Ovary (tissue), 3 donors: ENCODE measurements at regions not wholly inside any gene's neighbourhood (a gene's known extent, or its start where the extent isn't known, plus 50 kb on each side); places are given as distances from the start of the nearest gene placed in this dataset.

ENCODE experiments used
- CTCF ChIP-seq, 3 donors: fragments of 450-650 bp in 2 of 3; fragments of 200-600 bp in 1 of 3; IDR thresholded peaks; one replicate each; pipeline versions ENCODE4 v1.5.1 to v1.8.0; 2016 to 2022; ENCODE audit warnings: antibody characterized with exemption in 3 of 3, mild to moderate bottlenecking in 1 of 3
- EP300 ChIP-seq: sonication (generic); formaldehyde crosslinking; IDR thresholded peaks from one replicate; pipeline ENCODE4 v1.6.1; 2017; ENCODE audit warnings: antibody characterized with exemption
- POLR2A ChIP-seq: fragments of 450-650 bp; IDR thresholded peaks from one replicate; pipeline ENCODE4 v1.6.1; 2017; ENCODE audit warnings: antibody characterized with exemption, mild to moderate bottlenecking, moderate library complexity
- donor health status: DM: no; HTN: no; CAD: no.

GRCh38 chr21:41620982-41621381 is 113.0 kb upstream of the TMPRSS2 start:
- TF ChIP-seq CTCF (IDR thresholded peaks at IDR 0.05) (no peak), POLR2A (no peak), EP300 (no peak)
